HCT116 (cell line): ENCODE measurements at regions not wholly inside any gene's neighbourhood (a gene's known extent, or its start where the extent isn't known, plus 50 kb on each side); places are given as distances from the start of the nearest gene placed in this dataset.

ENCODE experiments used
- ATAC-seq: fragments of 200-7000 bp; cut with Tn5 transposase; 2 replicates; pipeline ENCODE4 v1.9.1; 2020; ENCODE audit warnings: mild to moderate bottlenecking, moderate library complexity
- BruUV-seq: library from RNA; stranded (reverse); fragments of 400-500 nt; replicated peaks from 2 replicates; lab custom pipeline; 2021; lab: Mats Ljungman, UMichigan
- CTCF ChIA-PET: fragments of 300-600 bp; sonication (Branson Sonifier 250); formaldehyde crosslinking; loops from one replicate; lab custom pipeline; 2021; ENCODE audit warnings: antibody characterized with exemption; lab: Charles Lee
- POLR2A ChIA-PET: fragments of 300-600, 350-600 bp; sonication (Branson Sonifier 250); formaldehyde crosslinking; loops from one replicate; lab custom pipeline; 2021; ENCODE audit warnings: antibody characterized with exemption; lab: Charles Lee
- RAD21 ChIA-PET, 2 experiments: fragments of 300-600 bp; sonication (Branson Sonifier 250); formaldehyde crosslinking; loops; one replicate each; lab custom pipeline; 2023; ENCODE audit warnings: low total read pairs in 2 of 2; ENCODE audit not compliant: uncharacterized antibody in 2 of 2, unreplicated experiment in 2 of 2, low non-redundant PET in 1 of 2; lab: Charles Lee
- DNase-seq: peaks from one replicate; pipeline ENCODE4 v3.0.0-alpha.2; 2010; ENCODE audit warnings: low read depth, low spot score
- H2AFZ ChIP-seq: fragments of 200-600 bp; shearing (Covaris generic), sonication (generic); 2 replicates; pipeline ENCODE4 v1.6.1; 2017; ENCODE audit warnings: low read depth, mixed run types, mixed read lengths, antibody characterized with exemption, low read length; ENCODE audit not compliant: poor library complexity, severe bottlenecking
- H3K27ac ChIP-seq: 2 replicates; pipeline ENCODE4 v1.5.1; 2012; ENCODE audit warnings: low read depth, low read length
- H3K27me3 ChIP-seq: fragments of 200-600 bp; sonication (generic); 2 replicates; pipeline ENCODE4 v1.6.1; 2016; ENCODE audit warnings: mixed run types, low read length, mixed read lengths; ENCODE audit not compliant: insufficient read depth
- H3K36me3 ChIP-seq, 2 experiments: fragments of 200-500 bp in 1 of 2; fragments of 200-600 bp in 1 of 2; sonication (Bioruptor generic) in 1 of 2; sonication (generic) in 1 of 2; 2 replicates each; pipeline versions ENCODE4 v1.5.1 to v1.6.1; 2014 to 2016; ENCODE audit warnings: low read length in 2 of 2, inconsistent platforms in 1 of 2, mixed read lengths in 1 of 2, mixed run types in 1 of 2; ENCODE audit not compliant: insufficient read depth in 2 of 2, control insufficient read depth in 1 of 2
- H3K4me1 ChIP-seq, 2 experiments: fragments of 200-600 bp in 1 of 2; sonication (generic) in 1 of 2; 2 replicates each; pipeline versions ENCODE4 v1.5.1 to v1.6.1; 2012 to 2017; ENCODE audit warnings: low read length in 2 of 2, inconsistent platforms in 1 of 2, mild to moderate bottlenecking in 1 of 2, mixed read lengths in 1 of 2, mixed run types in 1 of 2, moderate library complexity in 1 of 2; ENCODE audit not compliant: insufficient read depth in 2 of 2, control insufficient read depth in 1 of 2
- H3K4me2 ChIP-seq: fragments of 200-600 bp; sonication (generic); 2 replicates; pipeline ENCODE4 v1.6.1; 2017; ENCODE audit warnings: mixed run types, low read length, mixed read lengths
- H3K4me3 ChIP-seq, 2 experiments: fragments of 200-600 bp in 1 of 2; sonication (generic) in 1 of 2; replicated peaks in 1 of 2; 2 replicates each; pipeline ENCODE4 v1.5.1; 2011 to 2016; ENCODE audit warnings: low read length in 2 of 2, control low read depth in 1 of 2, low read depth in 1 of 2, mild to moderate bottlenecking in 1 of 2, mixed read lengths in 1 of 2, mixed run types in 1 of 2
- H3K79me2 ChIP-seq: fragments of 200-600 bp; sonication (generic); 2 replicates; pipeline ENCODE4 v1.6.1; 2017; ENCODE audit warnings: mild to moderate bottlenecking, mixed run types, low read length, moderate library complexity, mixed read lengths; ENCODE audit not compliant: insufficient read depth
- H3K9ac ChIP-seq: fragments of 200-600 bp; sonication (generic); 2 replicates; pipeline ENCODE4 v1.6.1; 2016; ENCODE audit warnings: low read length, mixed read lengths
- H3K9me2 ChIP-seq: fragments of 200-600 bp; sonication (generic), shearing (Covaris generic); 2 replicates; pipeline ENCODE4 v1.6.1; 2017; ENCODE audit warnings: mixed run types, mild to moderate bottlenecking, moderate library complexity; ENCODE audit not compliant: insufficient read depth
- H3K9me3 ChIP-seq, 2 experiments: fragments of 200-500 bp in 1 of 2; fragments of 200-600 bp in 1 of 2; sonication (Bioruptor generic) in 1 of 2; sonication (generic) in 1 of 2; 2 replicates each; pipeline ENCODE4 v1.6.1; 2014 to 2017; ENCODE audit warnings: low read length in 2 of 2, mixed read lengths in 2 of 2, inconsistent platforms in 1 of 2, low read depth in 1 of 2, mild to moderate bottlenecking in 1 of 2, mixed run types in 1 of 2, moderate library complexity in 1 of 2; ENCODE audit not compliant: control insufficient read depth in 1 of 2, insufficient read depth in 1 of 2
- H4K20me1 ChIP-seq: fragments of 200-600 bp; sonication (generic), shearing (Covaris generic); 2 replicates; pipeline ENCODE4 v1.6.1; 2017; ENCODE audit warnings: mixed run types, mild to moderate bottlenecking, moderate library complexity; ENCODE audit not compliant: insufficient read depth
- ATF3 ChIP-seq: IDR thresholded peaks from 2 replicates; pipeline ENCODE4 v1.6.1; 2012
- CBX3 ChIP-seq: IDR thresholded peaks from 2 replicates; pipeline ENCODE4 v1.6.1; 2012; ENCODE audit warnings: low read depth
- CTCF ChIP-seq, 3 experiments: fragments of 200-600 bp in 1 of 3; sonication (generic) in 1 of 3; IDR thresholded peaks in 2 of 3; conservative IDR thresholded peaks in 1 of 3; 2 replicates each; pipeline ENCODE4 v1.5.1; 2012 to 2017; ENCODE audit warnings: low read depth in 2 of 3, low read length in 2 of 3, antibody characterized with exemption in 1 of 3, borderline replicate concordance in 1 of 3, control low read depth in 1 of 3, mild to moderate bottlenecking in 1 of 3, mixed read lengths in 1 of 3, mixed run types in 1 of 3, moderate library complexity in 1 of 3; ENCODE audit not compliant: insufficient read depth in 1 of 3
- EGR1 ChIP-seq: IDR thresholded peaks from 2 replicates; pipeline ENCODE4 v1.6.1; 2012; ENCODE audit warnings: low read depth
- ELF1 ChIP-seq: IDR thresholded peaks from 2 replicates; pipeline ENCODE4 v1.6.1; 2012; ENCODE audit warnings: low read depth, borderline replicate concordance
- EZH2 ChIP-seq: fragments of 200-600 bp; sonication (generic); IDR thresholded peaks from 2 replicates; pipeline ENCODE4 v1.6.1; 2017; ENCODE audit warnings: antibody characterized with exemption, mixed run types
- JUND ChIP-seq: IDR thresholded peaks from 2 replicates; pipeline ENCODE4 v1.6.1; 2012
- MAX ChIP-seq: IDR thresholded peaks from 2 replicates; pipeline ENCODE4 v1.6.1; 2012
- POLR2A ChIP-seq: IDR thresholded peaks from 2 replicates; pipeline ENCODE4 v1.7.0; 2011; ENCODE audit warnings: borderline replicate concordance; ENCODE audit not compliant: insufficient read depth, insufficient read length; ENCODE audit errors: extremely low read depth
- REST ChIP-seq: IDR thresholded peaks from 2 replicates; pipeline ENCODE4 v1.6.1; 2012; ENCODE audit warnings: low read depth
- SIN3A ChIP-seq: IDR thresholded peaks from 2 replicates; pipeline ENCODE4 v1.6.1; 2012; ENCODE audit warnings: low read depth
- SP1 ChIP-seq: IDR thresholded peaks from 2 replicates; pipeline ENCODE4 v1.6.1; 2012; ENCODE audit warnings: low read depth
- SRF ChIP-seq: IDR thresholded peaks from 2 replicates; pipeline ENCODE4 v1.6.1; 2012; ENCODE audit warnings: low read depth
- TCF7L2 ChIP-seq: IDR thresholded peaks from 2 replicates; pipeline ENCODE4 v1.7.0; 2011; ENCODE audit warnings: borderline replicate concordance, inconsistent platforms; ENCODE audit not compliant: insufficient read depth, insufficient read length; ENCODE audit errors: extremely low read depth
- YY1 ChIP-seq: IDR thresholded peaks from 2 replicates; pipeline ENCODE4 v1.6.1; 2011; ENCODE audit warnings: low read length, low read depth, moderate library complexity, mild to moderate bottlenecking; ENCODE audit not compliant: insufficient replicate concordance; ENCODE audit errors: extremely low read depth
- ZFX ChIP-seq: fragments of 450-650 bp; IDR thresholded peaks from 2 replicates; pipeline ENCODE4 v1.6.1; 2017
- ZNF274 ChIP-seq: fragments of 200-500 bp; sonication (Bioruptor generic); IDR thresholded peaks from 2 replicates; pipeline ENCODE4 v1.6.1; 2014; ENCODE audit warnings: mild to moderate bottlenecking, low read depth, low read length, inconsistent platforms
- intact Hi-C: fragments of 100-400 bp; cut with micrococcal nuclease; formaldehyde crosslinking; loops from 2 replicates; pipeline ENCODE4 v1.10.0; 2022

- no peak overlapping the region for H2AFZ ChIP-seq
- no peaks in the 10 kb centered on the region for H3K4me1 ChIP-seq
- H3K36me3 ChIP-seq, result no peaks in the 10 kb centered on the region
- H3K9me3 ChIP-seq, result no peaks in the 10 kb centered on the region
- no peak overlapping the region for H3K9ac ChIP-seq
- intact Hi-C loops, result no loop called here
- H3K4me3 ChIP-seq, result no peak overlapping the region
- TF ChIP-seq EGR1, result no peak
- no peak for TF ChIP-seq CTCF (IDR thresholded peaks at IDR 0.05 in 2 of 3, conservative IDR thresholded peaks at IDR 0.05 in 1 of 3; ENCODE audit: borderline replicate concordance in 1 of 3, insufficient read depth in 1 of 3, low read depth in 2 of 3, low read length in 2 of 3)
- no peak for TF ChIP-seq YY1
- no peak for TF ChIP-seq ELF1
- TF ChIP-seq ZFX, result no peak
- no peak for TF ChIP-seq POLR2A
- TF ChIP-seq CBX3, result no peak
- TF ChIP-seq TCF7L2, result no peak
- TF ChIP-seq ATF3, result no peak
- no peak for TF ChIP-seq REST
- no peak for TF ChIP-seq SIN3A
- no peak for TF ChIP-seq EZH2
- TF ChIP-seq JUND, result no peak
- TF ChIP-seq SRF, result no peak
- no peak for TF ChIP-seq MAX
- TF ChIP-seq ZNF274, result no peak
- no peak for TF ChIP-seq SP1
- H3K27me3 ChIP-seq, result peaks cover 85% of the 10 kb centered on the region
- H3K79me2 ChIP-seq, result no peaks in the 10 kb centered on the region
- H4K20me1 ChIP-seq, result no peaks in the 10 kb centered on the region
- H3K27ac ChIP-seq, result no peak overlapping the region
- RAD21 ChIA-PET, result no interaction called here
- DNase-seq (no peak), ATAC-seq (no peak)
- H3K9me2 ChIP-seq, result no peaks in the 10 kb centered on the region
- POLR2A ChIA-PET, result no interaction called here
- no TSS peak for BruUV-seq
- CTCF ChIA-PET, result no interaction called here
- no peak overlapping the region for H3K4me2 ChIP-seq
Measured at GRCh38 chr18:47547539-47548202, 296.2 kb upstream of the SKOR2 start.
